PC-3 (cell line): ENCODE measurements at regions not wholly inside any gene's neighbourhood (a gene's known extent, or its start where the extent isn't known, plus 50 kb on each side); places are given as distances from the start of the nearest gene placed in this dataset.
A peak's percentile ranks its signal among the peaks of the same experiment; 100 is the strongest.

Experiments used
- ATAC-seq: fragments of 200-7000 bp; cut with Tn5 transposase; 2 replicates; pipeline ENCODE4 v1.9.1; 2020; ENCODE audit warnings: mild to moderate bottlenecking, moderate library complexity
- BruUV-seq: library from RNA; stranded (reverse); fragments of 400-500 nt; replicated peaks from 2 replicates; lab custom pipeline; 2021; lab: Mats Ljungman, UMichigan
- CTCF ChIA-PET: fragments of 300-600 bp; sonication (Branson Sonifier 250); formaldehyde crosslinking; loops from one replicate; lab custom pipeline; 2022; ENCODE audit warnings: antibody characterized with exemption; lab: Charles Lee
- POLR2A ChIA-PET: fragments of 300-600 bp; sonication (Branson Sonifier 250); formaldehyde crosslinking; loops from one replicate; lab custom pipeline; 2022; ENCODE audit warnings: antibody characterized with exemption; ENCODE audit not compliant: unreplicated experiment; lab: Charles Lee
- DNase-seq: peaks from one replicate; pipeline ENCODE4 v3.0.0-alpha.2; 2015
- H2AFZ ChIP-seq: fragments of 300-600 bp; sonication (generic); 2 replicates; pipeline ENCODE4 v1.6.0; 2016; ENCODE audit warnings: antibody characterized with exemption, low read length
- H3F3A ChIP-seq: fragments of 300-600 bp; sonication (generic); one replicate; pipeline ENCODE4 v1.6.0; 2017; ENCODE audit warnings: antibody characterized with exemption, low read length, control low read depth, mild to moderate bottlenecking; ENCODE audit not compliant: unreplicated experiment
- H3K27ac ChIP-seq: fragments of 300-600 bp; sonication (generic); 2 replicates; pipeline ENCODE4 v1.5.1; 2016; ENCODE audit warnings: mild to moderate bottlenecking, low read length
- H3K27me3 ChIP-seq: fragments of 300-600 bp; sonication (generic); 2 replicates; pipeline ENCODE4 v1.6.1; 2016; ENCODE audit warnings: low read length, mixed read lengths
- H3K36me3 ChIP-seq: fragments of 300-600 bp; sonication (generic); 2 replicates; pipeline ENCODE4 v1.6.1; 2016; ENCODE audit warnings: low read depth, mixed run types, low read length, mixed read lengths
- H3K4me1 ChIP-seq: fragments of 300-600 bp; sonication (generic); 2 replicates; pipeline ENCODE4 v1.5.1; 2016; ENCODE audit warnings: low read length; ENCODE audit not compliant: insufficient read depth
- H3K4me2 ChIP-seq: fragments of 300-600 bp; sonication (generic); 2 replicates; pipeline ENCODE4 v1.6.0; 2016; ENCODE audit warnings: low read length
- H3K4me3 ChIP-seq: fragments of 300-600 bp; sonication (generic); 2 replicates; pipeline ENCODE4 v1.5.1; 2016; ENCODE audit warnings: mild to moderate bottlenecking, low read length, mixed read lengths
- H3K79me2 ChIP-seq: fragments of 300-600 bp; sonication (generic); 2 replicates; pipeline ENCODE4 v1.6.1; 2017; ENCODE audit warnings: low read length, mixed read lengths
- H3K9ac ChIP-seq: fragments of 300-600 bp; sonication (generic); 2 replicates; pipeline ENCODE4 v1.6.0; 2016; ENCODE audit warnings: mild to moderate bottlenecking, low read length
- H3K9me2 ChIP-seq: fragments of 300-600 bp; sonication (generic); replicated peaks from 2 replicates; pipeline ENCODE4 v1.6.1; 2016; ENCODE audit warnings: mixed run types, low read length, mixed read lengths
- H3K9me3 ChIP-seq: fragments of 300-600 bp; sonication (generic); 2 replicates; pipeline ENCODE4 v1.6.1; 2016; ENCODE audit warnings: low read length, mixed read lengths
- H4K20me1 ChIP-seq: fragments of 300-600 bp; sonication (generic); 2 replicates; pipeline ENCODE4 v1.6.1; 2016; ENCODE audit warnings: low read length, mixed read lengths
- CTCF ChIP-seq: fragments of 300-600 bp; sonication (generic); conservative IDR thresholded peaks from 2 replicates; pipeline ENCODE4 v1.5.1; 2017; ENCODE audit warnings: antibody characterized with exemption, low read depth, mild to moderate bottlenecking, low read length
- EZH2 ChIP-seq: fragments of 300-600 bp; sonication (generic); IDR thresholded peaks from one replicate; pipeline ENCODE4 v1.6.1; 2017; ENCODE audit warnings: antibody characterized with exemption, mild to moderate bottlenecking, low read length; ENCODE audit not compliant: unreplicated experiment
- EZH2phosphoT487 ChIP-seq: fragments of 300-600 bp; sonication (generic); IDR thresholded peaks from 2 replicates; pipeline ENCODE4 v1.6.1; 2018; ENCODE audit warnings: mild to moderate bottlenecking, antibody characterized with exemption, low read length, borderline replicate concordance
- intact Hi-C: fragments of 100-400 bp; cut with micrococcal nuclease; formaldehyde crosslinking; loops from 2 replicates; pipeline ENCODE4 v1.9.0; 2023

GRCh38 chr13:95447814-95448213 is 104.7 kb upstream of the CLDN10 start:
- H2AFZ ChIP-seq: no peak overlapping the region
- no peak for TF ChIP-seq EZH2phosphoT487
- TF ChIP-seq EZH2: no peak
- no peak for TF ChIP-seq CTCF
- H3K9ac ChIP-seq: no peak overlapping the region
- ChIA-PET POLR2A (no interaction called here), CTCF (no interaction called here)
- ATAC-seq: no peak
- no peaks in the 10 kb centered on the region for H4K20me1 ChIP-seq
- no peak overlapping the region for H3K27ac ChIP-seq
- no peaks in the 10 kb centered on the region for H3F3A ChIP-seq
- BruUV-seq: no TSS peak
- H3K9me3 ChIP-seq: no peaks in the 10 kb centered on the region
- H3K36me3 ChIP-seq: no peaks in the 10 kb centered on the region
- no peak for DNase-seq
- H3K27me3 ChIP-seq: no peaks in the 10 kb centered on the region
- H3K4me1 ChIP-seq: no peaks in the 10 kb centered on the region
- no peaks in the 10 kb centered on the region for H3K9me2 ChIP-seq
- no peaks in the 10 kb centered on the region for H3K79me2 ChIP-seq
- H3K4me3 ChIP-seq: no peak overlapping the region
- no peak overlapping the region for H3K4me2 ChIP-seq
- intact Hi-C loops: no loop called here

GRCh38 chr13:95451656-95452055 is 100.9 kb upstream of the CLDN10 start:
- no peaks in the 10 kb centered on the region for H3F3A ChIP-seq
- no peak for DNase-seq

GRCh38 chr13:95452375-95452774 is 100.1 kb upstream of the CLDN10 start:
- Histone ChIP-seq H3K27ac (no peak overlapping the region), H2AFZ (no peak overlapping the region), H3K79me2 (no peaks in the 10 kb centered on the region), H3K4me3 (no peak overlapping the region), H3K9me2 (no peaks in the 10 kb centered on the region), H3K4me1 (no peaks in the 10 kb centered on the region), H3F3A (no peaks in the 10 kb centered on the region), H3K9ac (no peak overlapping the region), H3K27me3 (no peaks in the 10 kb centered on the region), H3K4me2 (no peak overlapping the region), H3K9me3 (no peaks in the 10 kb centered on the region), H3K36me3 (no peaks in the 10 kb centered on the region), H4K20me1 (no peaks in the 10 kb centered on the region)
- intact Hi-C loops: no loop called here
- no TSS peak for BruUV-seq
- TF ChIP-seq EZH2 (no peak), EZH2phosphoT487 (no peak)
- POLR2A ChIA-PET: no interaction called here
- CTCF ChIA-PET: no interaction called here
- ATAC-seq (peak; percentile 27; the same call in 1 of the 2 replicates), DNase-seq (peak; percentile 48)

More at GRCh38 chr13:95451656-95452055, 100.9 kb upstream of the CLDN10 start:
- H3K36me3 ChIP-seq: no peaks in the 10 kb centered on the region
- no peaks in the 10 kb centered on the region for H3K4me1 ChIP-seq
- no peak overlapping the region for H3K4me3 ChIP-seq
- H3K4me2 ChIP-seq: no peak overlapping the region
- H3K79me2 ChIP-seq: no peaks in the 10 kb centered on the region
- H3K27ac ChIP-seq: no peak overlapping the region
- intact Hi-C loops: no loop called here
- no peaks in the 10 kb centered on the region for H3K27me3 ChIP-seq
- no peak overlapping the region for H3K9ac ChIP-seq
- no TSS peak for BruUV-seq
- TF ChIP-seq EZH2phosphoT487: no peak
- H3K9me2 ChIP-seq: no peaks in the 10 kb centered on the region
- H4K20me1 ChIP-seq: no peaks in the 10 kb centered on the region
- no peak overlapping the region for H2AFZ ChIP-seq
- POLR2A ChIA-PET: no interaction called here
- no peak for ATAC-seq
- H3K9me3 ChIP-seq: no peaks in the 10 kb centered on the region
- CTCF ChIA-PET: no interaction called here

GRCh38 chr13:95455782-95456181 is 96.7 kb upstream of the CLDN10 start:
- Histone ChIP-seq H3K9me3 (no peaks in the 10 kb centered on the region), H3K4me1 (no peaks in the 10 kb centered on the region), H4K20me1 (no peaks in the 10 kb centered on the region), H3K79me2 (no peaks in the 10 kb centered on the region), H3K27ac (no peak overlapping the region), H2AFZ (no peak overlapping the region), H3K4me3 (no peak overlapping the region), H3K9ac (no peak overlapping the region), H3K36me3 (no peaks in the 10 kb centered on the region), H3K4me2 (no peak overlapping the region), H3K27me3 (no peaks in the 10 kb centered on the region), H3F3A (no peaks in the 10 kb centered on the region), H3K9me2 (no peaks in the 10 kb centered on the region)
- no TSS peak for BruUV-seq
- DNase-seq: no peak
- ChIA-PET POLR2A (no interaction called here), CTCF (no interaction called here)
- intact Hi-C loops: no loop called here
- TF ChIP-seq CTCF (no peak), EZH2 (no peak), EZH2phosphoT487 (no peak)
- no peak for ATAC-seq
